ENCODE measurements at regions not wholly inside any gene's neighbourhood (a gene's known extent, or its start where the extent isn't known, plus 50 kb on each side); places are given as distances from the start of the nearest gene placed in this dataset.

DNA sequence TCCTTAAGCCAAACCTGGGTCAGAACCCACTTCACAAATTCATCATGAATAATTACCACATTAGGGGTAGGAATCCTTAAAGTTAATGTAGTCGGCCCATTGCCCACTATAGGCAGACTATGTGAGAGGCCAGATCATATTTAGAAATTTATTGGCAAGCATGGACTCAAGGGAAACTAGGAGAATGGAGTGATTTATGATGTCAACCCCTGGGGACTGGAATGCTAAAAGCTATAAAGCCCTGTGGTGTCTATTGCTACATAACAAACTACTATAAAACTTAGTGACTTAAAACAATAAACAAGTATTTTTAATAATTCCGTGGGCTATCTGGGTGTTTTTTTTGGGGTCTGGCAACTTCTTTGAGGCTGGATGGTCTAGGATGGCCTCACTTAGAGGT, 93.9 kb downstream of the PPP1R2C start:
- no peaks in the 10 kb centered on the region for H3K9me3 ChIP-seq
- H3K27me3 ChIP-seq: no peaks in the 10 kb centered on the region
- DNase-seq: no peak
- TF ChIP-seq, protein P1, sequence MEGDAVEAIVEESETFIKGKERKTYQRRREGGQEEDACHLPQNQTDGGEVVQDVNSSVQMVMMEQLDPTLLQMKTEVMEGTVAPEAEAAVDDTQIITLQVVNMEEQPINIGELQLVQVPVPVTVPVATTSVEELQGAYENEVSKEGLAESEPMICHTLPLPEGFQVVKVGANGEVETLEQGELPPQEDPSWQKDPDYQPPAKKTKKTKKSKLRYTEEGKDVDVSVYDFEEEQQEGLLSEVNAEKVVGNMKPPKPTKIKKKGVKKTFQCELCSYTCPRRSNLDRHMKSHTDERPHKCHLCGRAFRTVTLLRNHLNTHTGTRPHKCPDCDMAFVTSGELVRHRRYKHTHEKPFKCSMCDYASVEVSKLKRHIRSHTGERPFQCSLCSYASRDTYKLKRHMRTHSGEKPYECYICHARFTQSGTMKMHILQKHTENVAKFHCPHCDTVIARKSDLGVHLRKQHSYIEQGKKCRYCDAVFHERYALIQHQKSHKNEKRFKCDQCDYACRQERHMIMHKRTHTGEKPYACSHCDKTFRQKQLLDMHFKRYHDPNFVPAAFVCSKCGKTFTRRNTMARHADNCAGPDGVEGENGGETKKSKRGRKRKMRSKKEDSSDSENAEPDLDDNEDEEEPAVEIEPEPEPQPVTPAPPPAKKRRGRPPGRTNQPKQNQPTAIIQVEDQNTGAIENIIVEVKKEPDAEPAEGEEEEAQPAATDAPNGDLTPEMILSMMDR (IDR thresholded peaks at IDR 0.05): no peak
- no peak overlapping the region for H3K9ac ChIP-seq (ENCODE audit: low read depth in 2 of 2, low read length in 2 of 2)
- H3K4me1 ChIP-seq: no peaks in the 10 kb centered on the region
- H3K36me3 ChIP-seq: no peaks in the 10 kb centered on the region
- H3K4me3 ChIP-seq: no peak overlapping the region
- intact Hi-C loops (cut with DNase I): no loop called here
- no peak overlapping the region for H3K27ac ChIP-seq

DNA sequence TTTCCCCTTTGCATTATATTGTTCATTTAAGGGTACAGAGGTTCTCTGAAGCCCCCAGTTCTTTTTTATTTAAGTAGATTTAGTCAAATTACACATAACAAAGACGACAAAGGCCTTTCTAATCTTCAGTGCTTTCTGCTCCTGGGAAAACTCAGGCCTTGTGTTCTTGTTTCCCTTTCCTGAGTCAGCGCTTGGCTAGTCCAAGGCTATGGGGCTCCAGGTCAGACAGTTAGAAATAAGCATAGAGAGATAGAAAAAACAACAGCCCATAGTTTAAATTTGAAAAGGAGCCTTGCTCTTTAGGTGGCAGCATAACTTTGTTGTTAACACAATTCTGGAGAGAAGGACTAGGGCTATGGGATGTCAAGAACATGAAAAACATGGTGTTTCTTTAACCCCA, 97.3 kb downstream of the PPP1R2C start:
- intact Hi-C loops (cut with DNase I): no loop called here
- H3K9me3 ChIP-seq: no peaks in the 10 kb centered on the region
- H3K4me1 ChIP-seq: no peaks in the 10 kb centered on the region
- H3K4me3 ChIP-seq: no peak overlapping the region
- H3K27ac ChIP-seq: no peak overlapping the region
- DNase-seq: no peak
- no peaks in the 10 kb centered on the region for H3K27me3 ChIP-seq
- H3K9ac ChIP-seq (ENCODE audit: low read depth in 2 of 2, low read length in 2 of 2): no peak overlapping the region
- H3K36me3 ChIP-seq: no peaks in the 10 kb centered on the region
- TF ChIP-seq, protein P1 (IDR thresholded peaks at IDR 0.05): no peak

- DNase-seq: no peak
- Histone ChIP-seq H3K9me3 (no peaks in the 10 kb centered on the region), H3K4me3 (no peak overlapping the region), H3K36me3 (no peaks in the 10 kb centered on the region), H3K27me3 (no peaks in the 10 kb centered on the region), H3K27ac (no peak overlapping the region), H3K4me1 (no peaks in the 10 kb centered on the region), H3K9ac (ENCODE audit: low read depth in 2 of 2, low read length in 2 of 2) (no peak overlapping the region)
- intact Hi-C loops (cut with DNase I): no loop called here
- TF ChIP-seq, protein P1 (IDR thresholded peaks at IDR 0.05): no peak
Measured at GRCh38 chrX:42678133-42678532, 99.8 kb downstream of the PPP1R2C start.

- no peak for DNase-seq
- Histone ChIP-seq H3K9me3 (no peaks in the 10 kb centered on the region), H3K4me3 (no peak overlapping the region), H3K36me3 (no peaks in the 10 kb centered on the region), H3K27ac (no peak overlapping the region), H3K27me3 (no peaks in the 10 kb centered on the region), H3K9ac (ENCODE audit: low read depth in 2 of 2, low read length in 2 of 2) (no peak overlapping the region), H3K4me1 (no peaks in the 10 kb centered on the region)
- intact Hi-C loops (cut with DNase I): no loop called here
- TF ChIP-seq, protein P1 (IDR thresholded peaks at IDR 0.05): no peak
Measured at GRCh38 chrX:42673301-42673810, 104.6 kb downstream of the PPP1R2C start.

GRCh38 chrX:42664680-42665079, 113.3 kb downstream of the PPP1R2C start:
- Histone ChIP-seq H3K27me3 (no peaks in the 10 kb centered on the region), H3K9me3 (no peaks in the 10 kb centered on the region), H3K36me3 (no peaks in the 10 kb centered on the region), H3K27ac (no peak overlapping the region), H3K4me3 (no peak overlapping the region), H3K4me1 (no peaks in the 10 kb centered on the region), H3K9ac (ENCODE audit: low read depth in 2 of 2, low read length in 2 of 2) (no peak overlapping the region)
- TF ChIP-seq, protein P1 (IDR thresholded peaks at IDR 0.05): no peak
- intact Hi-C loops (cut with DNase I): no loop called here
- no peak for DNase-seq

Measured in colonic mucosa (tissue), 4 donors.